Gastrocnemius medialis (tissue), 4 donors: ENCODE measurements at regions not wholly inside any gene's neighbourhood (a gene's known extent, or its start where the extent isn't known, plus 50 kb on each side); places are given as distances from the start of the nearest gene placed in this dataset.
A peak's percentile ranks its signal among the peaks of the same experiment; 100 is the strongest.

Source experiments
- ATAC-seq, 2 donors: fragments of 150-250 bp; one replicate each; pipeline ENCODE4 v1.9.1; 2016
- DNase-seq, 2 donors: peaks; one replicate each; pipeline ENCODE4 v3.0.0-alpha.2; 2019
- H3K27ac ChIP-seq, 4 donors: fragments of 200-600 bp; sonication (generic); 1 replicate in 1 of 4; 2 replicates in 3 of 4; pipeline ENCODE4 v1.5.1; 2016 to 2018; ENCODE audit warnings: mild to moderate bottlenecking in 2 of 4, moderate library complexity in 1 of 4
- H3K27me3 ChIP-seq, 3 donors: fragments of 200-600 bp; sonication (generic) in 2 of 3; 1 replicate in 1 of 3; 2 replicates in 2 of 3; pipeline versions ENCODE4 v1.5.1 to v1.6.0; 2016 to 2019; ENCODE audit warnings: mild to moderate bottlenecking in 1 of 3, moderate library complexity in 1 of 3
- H3K36me3 ChIP-seq, 2 donors: fragments of 200-600 bp; sonication (generic) in 1 of 2; one replicate each; pipeline ENCODE4 v1.5.1; 2017 to 2018
- H3K4me1 ChIP-seq, 2 donors: fragments of 200-600 bp; sonication (generic) in 1 of 2; one replicate each; pipeline ENCODE4 v1.5.1; 2016 to 2017; ENCODE audit warnings: mild to moderate bottlenecking in 2 of 2
- H3K4me3 ChIP-seq, 4 donors: fragments of 200-600 bp; sonication (generic) in 3 of 4; 1 replicate in 1 of 4; 2 replicates in 3 of 4; pipeline ENCODE4 v1.5.1; 2016 to 2019; ENCODE audit warnings: mild to moderate bottlenecking in 2 of 4
- H3K9me3 ChIP-seq, 3 donors: fragments of 200-600 bp; sonication (generic) in 2 of 3; 1 replicate in 1 of 3; 2 replicates in 2 of 3; pipeline ENCODE4 v1.5.1; 2016 to 2019
- POLR2A ChIP-seq, 2 donors: fragments of 450-650 bp; IDR thresholded peaks; one replicate each; pipeline ENCODE4 v1.6.1; 2017; ENCODE audit warnings: antibody characterized with exemption in 2 of 2, mild to moderate bottlenecking in 2 of 2, moderate library complexity in 2 of 2
- in situ Hi-C, 4 donors: fragments of 200-750 bp; cut with MboI; loops; one replicate each; pipeline versions ENCODE4 v1.15.0 to v1.8.0; 2017; ENCODE audit warnings: low sequenced_read_pairs in 4 of 4
- intact Hi-C: fragments of 100-400 bp; cut with DNase I; formaldehyde crosslinking; loops from one replicate; pipeline ENCODE4 v1.15.1; 2023; ENCODE audit warnings: low total_unique reads
- TF ChIP-seq, protein P1 (sequence below), 5 experiments: fragments of 450-650 bp in 3 of 5; fragments of 200-600 bp in 2 of 5; sonication (generic) in 2 of 5; IDR thresholded peaks in 4 of 5; conservative IDR thresholded peaks in 1 of 5; 1 replicate in 4 of 5; 2 replicates in 1 of 5; pipeline ENCODE4 v1.5.1; 2016 to 2019; ENCODE audit warnings: antibody characterized with exemption in 5 of 5, mild to moderate bottlenecking in 3 of 5, moderate library complexity in 3 of 5

DNA sequence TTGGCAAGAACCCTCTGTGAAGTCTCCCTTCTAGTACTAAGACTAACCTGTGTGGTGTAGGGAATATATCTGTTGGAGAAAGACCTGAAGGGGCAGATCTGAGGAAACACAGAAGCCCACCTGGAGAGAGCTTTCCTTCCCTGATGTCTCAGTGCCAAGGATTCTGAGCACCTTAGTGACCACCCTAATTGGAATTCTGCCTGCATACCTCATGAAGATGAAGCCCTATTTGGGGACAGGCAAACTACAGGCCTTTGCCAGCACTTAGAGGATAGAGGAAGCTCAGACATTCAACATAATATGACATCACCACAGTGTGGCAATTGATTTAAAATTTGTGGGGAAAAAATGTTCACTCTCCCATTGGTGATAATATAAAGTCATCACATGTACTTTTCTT, 766.2 kb upstream of the KIRREL3 start:
- H3K27me3 ChIP-seq: no peaks in the 10 kb centered on the region
- TF ChIP-seq, protein P1, sequence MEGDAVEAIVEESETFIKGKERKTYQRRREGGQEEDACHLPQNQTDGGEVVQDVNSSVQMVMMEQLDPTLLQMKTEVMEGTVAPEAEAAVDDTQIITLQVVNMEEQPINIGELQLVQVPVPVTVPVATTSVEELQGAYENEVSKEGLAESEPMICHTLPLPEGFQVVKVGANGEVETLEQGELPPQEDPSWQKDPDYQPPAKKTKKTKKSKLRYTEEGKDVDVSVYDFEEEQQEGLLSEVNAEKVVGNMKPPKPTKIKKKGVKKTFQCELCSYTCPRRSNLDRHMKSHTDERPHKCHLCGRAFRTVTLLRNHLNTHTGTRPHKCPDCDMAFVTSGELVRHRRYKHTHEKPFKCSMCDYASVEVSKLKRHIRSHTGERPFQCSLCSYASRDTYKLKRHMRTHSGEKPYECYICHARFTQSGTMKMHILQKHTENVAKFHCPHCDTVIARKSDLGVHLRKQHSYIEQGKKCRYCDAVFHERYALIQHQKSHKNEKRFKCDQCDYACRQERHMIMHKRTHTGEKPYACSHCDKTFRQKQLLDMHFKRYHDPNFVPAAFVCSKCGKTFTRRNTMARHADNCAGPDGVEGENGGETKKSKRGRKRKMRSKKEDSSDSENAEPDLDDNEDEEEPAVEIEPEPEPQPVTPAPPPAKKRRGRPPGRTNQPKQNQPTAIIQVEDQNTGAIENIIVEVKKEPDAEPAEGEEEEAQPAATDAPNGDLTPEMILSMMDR (IDR thresholded peaks at IDR 0.05 in 4 of 5, conservative IDR thresholded peaks at IDR 0.05 in 1 of 5): no peak
- H3K36me3 ChIP-seq: no peaks in the 10 kb centered on the region
- DNase-seq (no peak), ATAC-seq (no peak)
- no peaks in the 10 kb centered on the region for H3K4me1 ChIP-seq
- H3K27ac ChIP-seq: no peak overlapping the region
- intact Hi-C loops: no loop called here
- in situ Hi-C loops: no loop called here
- no peaks in the 10 kb centered on the region for H3K9me3 ChIP-seq
- H3K4me3 ChIP-seq: no peak overlapping the region

DNA sequence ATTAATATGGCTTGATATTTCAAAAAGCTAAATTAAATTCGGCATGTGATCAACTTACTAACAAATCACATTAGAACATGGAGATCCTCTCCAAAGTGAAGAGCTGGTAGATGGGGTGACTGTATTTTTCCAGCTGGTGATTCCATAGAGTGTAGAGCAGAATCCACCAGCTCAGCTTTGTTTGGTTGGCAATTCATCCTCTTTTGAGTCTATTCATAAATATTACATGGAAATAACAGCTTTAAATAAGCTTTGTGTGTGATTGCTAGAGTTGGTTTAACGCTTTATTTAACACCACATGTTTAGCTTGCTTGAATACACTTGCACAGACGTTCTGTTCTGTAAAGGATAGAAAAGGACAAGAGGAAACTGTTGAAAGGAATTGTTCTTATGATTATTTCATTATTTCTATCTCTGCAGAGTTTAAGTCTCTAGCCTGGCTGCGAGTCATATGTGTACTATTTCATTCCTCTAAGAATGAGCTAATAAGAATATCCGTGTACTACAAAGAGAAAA, 738.3 kb upstream of the KIRREL3 start:
- H3K27me3 ChIP-seq: no peaks in the 10 kb centered on the region
- H3K4me3 ChIP-seq: no peak overlapping the region
- no peak overlapping the region for H3K27ac ChIP-seq
- in situ Hi-C loops: no loop called here
- no peaks in the 10 kb centered on the region for H3K9me3 ChIP-seq
- H3K4me1 ChIP-seq: no peaks in the 10 kb centered on the region
- ATAC-seq (no peak), DNase-seq (no peak)
- intact Hi-C loops: no loop called here
- no peaks in the 10 kb centered on the region for H3K36me3 ChIP-seq
- TF ChIP-seq, protein P1 (IDR thresholded peaks at IDR 0.05 in 4 of 5, conservative IDR thresholded peaks at IDR 0.05 in 1 of 5): no peak
- TF ChIP-seq POLR2A (IDR thresholded peaks at IDR 0.05): no peak

DNA sequence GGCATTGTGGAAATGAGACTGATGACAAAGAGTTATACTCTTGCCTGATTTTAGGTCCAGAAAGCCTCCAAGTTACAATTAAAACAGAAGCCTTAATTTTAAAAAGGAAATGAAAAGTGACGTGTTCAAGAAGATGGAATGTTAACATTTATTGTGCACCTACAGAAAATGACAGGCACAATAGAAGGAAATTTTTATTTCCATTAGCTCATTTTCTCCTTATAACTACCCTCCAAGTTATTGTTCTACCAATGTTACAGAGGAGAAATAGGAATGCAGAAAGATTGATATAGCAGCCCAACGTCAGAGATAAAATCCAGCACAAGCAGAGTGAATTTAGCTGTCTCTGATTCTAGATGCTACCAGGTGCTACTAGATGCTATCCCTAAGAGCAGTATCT, 736.9 kb upstream of the KIRREL3 start:
- no peaks in the 10 kb centered on the region for H3K9me3 ChIP-seq

DNA sequence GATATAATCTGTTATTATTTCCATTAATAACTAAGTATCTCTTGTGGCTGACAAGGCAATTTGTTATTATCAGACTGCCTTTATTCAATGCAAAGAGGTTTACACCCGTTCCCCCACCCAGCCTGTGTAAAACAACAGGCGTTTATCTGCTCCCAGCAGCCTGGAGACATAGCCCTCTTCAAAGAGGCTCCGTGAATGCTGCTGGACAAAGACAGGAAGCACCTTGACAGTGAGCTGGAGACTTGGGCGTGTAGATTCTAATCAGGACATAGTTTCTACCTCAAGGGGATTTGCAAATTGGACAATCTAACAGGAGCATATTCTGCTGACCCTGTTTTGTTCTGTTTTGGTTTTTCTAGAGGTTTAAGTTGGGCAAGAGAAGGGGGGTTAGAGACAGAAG, 733.0 kb upstream of the KIRREL3 start:
- TF ChIP-seq, protein P1 (IDR thresholded peaks at IDR 0.05 in 4 of 5, conservative IDR thresholded peaks at IDR 0.05 in 1 of 5): no peak
- TF ChIP-seq POLR2A (IDR thresholded peaks at IDR 0.05): no peak
- Histone ChIP-seq H3K27me3 (no peaks in the 10 kb centered on the region), H3K9me3 (no peaks in the 10 kb centered on the region), H3K4me3 (no peak overlapping the region), H3K4me1 (no peaks in the 10 kb centered on the region), H3K27ac (no peak overlapping the region), H3K36me3 (no peaks in the 10 kb centered on the region)
- in situ Hi-C loops: no loop called here
- ATAC-seq (peak in 1 of 2 donors; percentile 55), DNase-seq (no peak)
- intact Hi-C loops: no loop called here

More for the DNA sequence above, 736.9 kb upstream of the KIRREL3 start:
- in situ Hi-C loops (no loop called here), intact Hi-C loops (no loop called here)
- no peak for DNase-seq
- ATAC-seq: no peak
- Histone ChIP-seq H3K4me3 (no peak overlapping the region), H3K4me1 (no peaks in the 10 kb centered on the region), H3K27ac (no peak overlapping the region), H3K36me3 (no peaks in the 10 kb centered on the region), H3K27me3 (no peaks in the 10 kb centered on the region)
- TF ChIP-seq, protein P1 (IDR thresholded peaks at IDR 0.05 in 4 of 5, conservative IDR thresholded peaks at IDR 0.05 in 1 of 5): no peak
- TF ChIP-seq POLR2A (IDR thresholded peaks at IDR 0.05): no peak

DNA sequence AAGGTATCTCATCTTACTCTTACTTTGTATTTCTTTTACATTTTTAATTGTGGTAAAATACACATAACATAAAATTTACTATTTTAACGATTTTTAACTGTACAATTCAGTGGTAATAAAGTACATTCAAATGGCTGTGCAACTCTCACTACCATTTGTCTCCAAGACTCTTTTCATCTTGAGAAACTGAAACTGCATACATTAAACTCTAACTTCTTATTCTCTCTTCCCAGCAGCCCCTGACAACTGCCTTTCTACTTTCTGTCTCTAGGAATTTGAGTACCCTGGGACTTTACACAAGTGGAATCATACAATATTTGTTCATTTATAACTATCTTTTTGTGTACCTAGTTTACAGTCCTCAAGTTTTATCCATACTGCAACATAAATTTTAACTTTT, 725.8 kb upstream of the KIRREL3 start:
- in situ Hi-C loops: no loop called here

More for the DNA sequence above, 725.8 kb upstream of the KIRREL3 start:
- intact Hi-C loops: no loop called here
- no peaks in the 10 kb centered on the region for H3K9me3 ChIP-seq
- no peak overlapping the region for H3K4me3 ChIP-seq
- ATAC-seq (no peak), DNase-seq (no peak)
- no peaks in the 10 kb centered on the region for H3K27me3 ChIP-seq
- no peaks in the 10 kb centered on the region for H3K36me3 ChIP-seq
- H3K27ac ChIP-seq: no peak overlapping the region
- TF ChIP-seq POLR2A (IDR thresholded peaks at IDR 0.05): no peak
- TF ChIP-seq, protein P1 (IDR thresholded peaks at IDR 0.05 in 4 of 5, conservative IDR thresholded peaks at IDR 0.05 in 1 of 5): no peak
- H3K4me1 ChIP-seq: no peaks in the 10 kb centered on the region
